HG03039 (cell line): ENCODE measurements at regions not wholly inside any gene's neighbourhood (a gene's known extent, or its start where the extent isn't known, plus 50 kb on each side); places are given as distances from the start of the nearest gene placed in this dataset.

Source experiments
- ATAC-seq: cut with Tn5 transposase; IDR thresholded peaks from one replicate; pipeline ENCODE4 v1.9.1; 2021; ENCODE audit warnings: mild to moderate bottlenecking, moderate library complexity; ENCODE audit not compliant: unreplicated experiment

DNA sequence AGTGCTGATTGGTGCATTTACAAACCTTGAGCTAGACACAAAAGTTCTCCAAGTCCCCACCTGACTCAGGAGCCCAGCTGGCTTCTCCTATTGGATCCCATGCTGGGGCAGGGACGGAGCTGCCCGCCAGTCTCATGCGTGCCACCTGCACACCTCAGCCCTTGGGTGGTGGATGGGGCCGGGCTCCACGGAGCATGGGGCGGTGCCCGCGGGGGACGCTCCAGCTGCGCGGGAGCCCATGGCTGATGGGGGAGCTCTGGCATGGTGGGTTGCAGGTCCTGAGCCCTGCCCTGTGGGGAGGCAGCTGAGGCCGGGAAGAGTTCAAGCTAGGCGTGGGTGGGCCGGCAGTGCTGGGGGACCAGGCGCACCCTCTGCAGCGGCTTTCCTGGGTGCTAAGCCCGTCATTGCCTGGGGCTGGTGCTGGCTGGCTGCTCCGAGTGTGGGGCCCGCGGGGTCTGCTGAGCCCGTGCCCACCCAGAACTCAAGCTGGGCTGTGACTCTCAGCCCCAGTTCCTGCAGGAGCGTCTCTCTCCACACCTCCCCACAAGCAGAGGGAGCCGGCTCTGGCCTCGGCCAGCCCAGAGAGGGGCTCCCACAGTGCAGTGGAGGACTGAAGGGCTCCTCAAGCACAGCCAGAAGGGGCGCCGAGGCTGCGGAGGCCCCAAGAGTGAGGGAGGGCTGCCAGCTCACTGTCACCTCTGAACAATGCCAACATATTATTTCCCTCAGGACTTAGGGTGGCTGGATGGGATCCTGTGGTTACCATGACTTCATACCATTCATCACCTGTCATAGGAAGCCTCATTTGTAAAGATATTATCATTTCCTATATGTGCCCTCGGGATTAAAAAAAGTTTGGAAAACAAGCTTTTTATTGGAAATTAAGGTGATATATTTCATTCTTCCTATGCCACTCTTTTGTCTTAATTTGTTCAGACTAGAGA lies 688.7 kb downstream of the ETS1 start:
- no peak for ATAC-seq

DNA sequence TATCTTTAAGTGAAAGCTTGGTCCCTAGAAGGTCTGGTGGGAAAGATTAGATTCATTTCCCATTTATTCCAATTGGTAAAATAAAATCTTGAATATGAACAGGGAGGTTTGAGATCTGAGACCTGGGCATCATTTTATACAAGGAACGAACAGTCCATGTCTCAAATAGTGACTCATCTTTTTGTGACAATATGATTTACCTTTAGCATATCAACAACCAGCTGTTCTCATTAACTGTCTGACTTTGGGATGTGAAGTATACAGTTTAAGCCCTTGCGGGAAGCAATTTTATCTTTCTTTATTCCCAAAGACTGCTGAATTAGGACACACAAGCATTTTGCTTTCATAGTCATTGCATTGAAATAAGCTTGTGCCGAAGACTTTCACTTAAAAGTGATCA lies 691.6 kb downstream of the ETS1 start:
- ATAC-seq = no peak

DNA sequence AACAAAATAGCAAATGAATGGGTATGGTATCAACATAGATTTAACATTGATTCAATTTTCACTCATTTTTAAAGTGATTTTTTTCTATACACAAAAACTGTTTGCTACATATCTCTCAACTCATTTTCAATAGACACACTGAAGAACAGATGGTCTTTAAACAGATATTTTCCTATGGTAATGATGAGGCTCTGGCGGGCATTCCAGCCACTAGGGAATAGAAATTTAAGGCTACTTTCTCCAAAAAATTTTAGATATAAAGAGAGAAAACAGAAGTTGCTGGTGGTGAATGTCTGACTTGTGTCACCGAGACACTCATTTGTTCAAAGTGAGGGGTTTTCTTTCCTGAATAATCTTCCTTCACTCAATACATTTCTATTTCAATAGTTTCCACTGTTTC lies 693.0 kb downstream of the ETS1 start:
- no peak for ATAC-seq

DNA sequence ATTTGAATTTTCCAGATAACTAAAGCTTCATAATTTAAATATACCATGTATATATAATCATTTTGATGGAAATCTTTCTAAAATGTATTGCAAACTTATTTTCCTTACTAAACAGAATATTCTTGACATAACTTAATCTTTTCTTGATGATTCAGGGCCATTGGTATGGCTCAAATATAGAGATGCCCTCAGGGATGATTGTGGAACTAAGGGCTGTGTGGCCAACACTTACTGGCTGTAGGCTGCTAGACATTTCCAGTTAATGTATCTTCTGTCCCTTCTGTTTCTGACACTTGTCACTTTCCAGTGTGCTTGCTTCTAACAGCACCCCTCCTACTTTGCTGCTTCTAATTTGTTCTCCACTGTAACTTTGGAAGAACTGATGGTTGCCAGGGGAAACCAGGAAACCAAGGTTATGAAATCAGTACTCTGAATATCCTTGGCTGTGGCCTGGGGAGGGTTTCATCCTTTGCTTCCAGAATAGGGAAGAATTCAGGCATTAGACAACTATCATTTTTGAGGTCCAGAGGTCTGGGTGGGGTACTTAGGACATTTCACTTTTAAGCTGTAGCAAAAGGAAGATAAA lies 697.2 kb downstream of the ETS1 start:
- ATAC-seq = no peak

DNA sequence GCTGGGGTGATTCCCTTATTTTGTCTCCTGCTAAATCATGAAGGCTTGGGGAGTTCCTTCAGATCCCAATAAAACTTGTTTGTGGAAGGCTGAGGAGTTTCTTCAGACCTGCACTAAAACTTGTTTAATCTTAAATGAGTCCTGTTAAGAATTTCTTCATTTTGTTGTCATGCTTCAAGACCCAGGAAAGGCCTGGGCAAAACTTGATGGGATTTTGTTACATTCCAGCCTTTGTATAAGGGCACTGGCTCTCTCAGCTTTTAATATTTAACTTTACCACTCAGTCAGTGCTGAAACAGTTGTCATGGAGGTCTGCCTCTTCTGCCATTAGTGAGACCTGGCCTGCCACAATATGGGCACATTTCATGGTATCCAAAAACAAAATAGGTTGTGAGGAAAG lies 699.0 kb downstream of the ETS1 start:
- ATAC-seq = no peak

DNA sequence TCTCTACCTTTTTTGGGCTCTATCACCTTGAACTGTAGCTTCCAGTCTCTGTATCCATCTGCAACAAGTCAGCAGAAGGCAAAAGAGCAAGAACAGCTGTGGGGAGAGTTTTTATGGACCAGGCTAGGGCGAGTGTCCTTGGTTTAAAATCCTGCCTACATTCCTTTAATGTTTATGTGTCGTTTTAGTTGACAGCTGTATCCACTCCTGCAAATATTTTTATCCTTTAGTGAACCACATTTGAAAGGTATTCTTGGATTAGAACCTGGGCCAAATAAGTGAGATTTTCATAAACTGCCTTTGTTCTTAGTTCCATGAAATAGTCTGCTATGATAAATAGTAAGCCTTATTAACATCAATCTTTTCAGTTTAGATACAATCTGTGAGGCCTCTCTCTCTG lies 712.2 kb downstream of the ETS1 start:
- ATAC-seq = no peak

DNA sequence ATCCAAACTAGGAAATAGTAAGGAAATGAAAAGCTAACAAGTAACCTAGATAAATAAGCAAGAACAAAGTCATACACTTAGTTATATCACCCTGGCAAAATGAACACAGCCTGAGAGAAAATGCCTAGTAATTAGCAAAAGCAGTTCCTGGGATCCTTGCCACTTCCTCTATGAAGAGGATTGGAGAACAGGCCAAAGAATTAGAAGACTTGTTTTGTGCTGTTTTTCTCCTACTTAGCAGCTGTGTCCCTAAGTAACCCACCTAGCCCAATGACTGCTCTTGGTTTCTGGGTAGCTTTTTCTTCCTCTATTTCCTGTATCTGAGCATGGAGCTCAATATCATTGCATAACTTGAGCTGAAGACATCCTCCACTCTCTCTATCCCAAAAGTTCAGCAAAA lies 713.9 kb downstream of the ETS1 start:
- no peak for ATAC-seq

DNA sequence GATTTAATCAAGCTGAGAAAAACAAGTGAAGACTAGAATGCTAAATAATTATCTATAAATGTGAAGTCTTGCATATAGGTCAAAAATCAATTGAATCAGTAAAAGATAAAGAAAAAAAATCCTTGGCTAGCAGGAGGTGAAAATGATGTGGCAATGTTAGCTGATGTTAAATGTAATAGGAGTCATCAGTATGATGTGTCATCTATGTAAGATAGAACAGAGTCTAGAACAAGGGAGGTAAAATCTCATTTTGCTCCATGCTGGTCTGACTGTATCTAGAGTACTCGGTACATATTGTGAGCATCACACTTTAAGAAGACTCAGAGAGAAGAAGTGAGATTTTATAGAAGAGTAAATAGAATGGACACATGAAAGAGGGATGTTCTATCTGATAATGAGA lies 721.2 kb downstream of the ETS1 start:
- no peak for ATAC-seq

DNA sequence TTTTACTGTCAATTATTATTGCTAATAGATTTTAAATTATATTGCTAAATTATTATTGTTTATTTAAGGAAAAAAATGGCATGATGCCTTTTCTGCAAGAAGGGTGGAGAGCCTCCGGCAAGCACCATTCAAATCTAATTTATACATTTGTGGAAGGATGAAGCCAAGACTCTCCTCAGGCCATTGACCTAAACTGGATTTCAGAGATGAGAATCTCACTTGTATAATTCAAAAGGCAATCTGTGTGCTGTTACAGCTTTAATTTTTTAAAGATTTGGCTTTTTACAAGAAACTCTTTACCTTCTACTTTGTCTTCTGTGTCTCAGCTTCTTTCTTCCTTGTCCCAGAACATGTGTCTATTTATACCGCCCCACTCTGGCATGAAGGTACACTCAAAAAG lies 722.5 kb downstream of the ETS1 start:
- ATAC-seq = no peak

DNA sequence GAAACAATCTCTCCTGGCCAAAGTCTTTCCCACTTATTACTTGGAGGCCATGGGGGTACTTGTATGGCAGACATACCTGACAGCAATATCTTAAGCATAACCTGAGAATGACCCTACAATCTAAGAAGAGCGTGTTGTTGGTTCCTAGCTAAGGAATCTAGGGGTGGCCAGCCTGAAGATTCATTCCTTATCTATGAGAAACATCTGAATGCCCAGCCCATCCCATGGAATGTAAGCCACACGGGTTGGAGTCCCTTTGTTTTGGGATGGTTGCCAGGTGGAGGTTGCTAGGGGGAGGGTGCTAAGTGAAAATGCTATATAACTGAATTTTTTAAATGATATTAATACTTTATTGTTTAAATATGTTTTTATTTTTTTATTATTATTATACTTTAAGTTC lies 725.0 kb downstream of the ETS1 start:
- ATAC-seq = no peak

DNA sequence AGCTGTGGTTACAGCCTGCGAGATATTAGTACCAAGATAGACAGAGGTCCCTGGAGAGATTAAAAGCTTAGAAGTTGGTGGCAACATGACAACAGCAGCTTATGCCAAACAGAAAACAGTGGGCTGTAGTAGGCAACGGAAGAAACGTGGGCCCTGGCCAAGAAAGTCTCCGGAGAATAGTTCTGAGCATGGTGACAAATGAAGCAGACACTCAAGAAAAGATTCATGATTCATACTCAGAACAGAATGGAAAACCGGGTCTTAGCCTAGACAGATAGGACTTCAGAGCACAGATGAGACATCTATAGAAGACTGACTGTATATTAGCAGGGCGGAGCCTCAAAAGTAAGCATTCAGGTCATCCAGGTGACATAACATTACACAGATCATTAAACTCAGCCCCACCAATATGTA lies 727.4 kb downstream of the ETS1 start:
- ATAC-seq = no peak

DNA sequence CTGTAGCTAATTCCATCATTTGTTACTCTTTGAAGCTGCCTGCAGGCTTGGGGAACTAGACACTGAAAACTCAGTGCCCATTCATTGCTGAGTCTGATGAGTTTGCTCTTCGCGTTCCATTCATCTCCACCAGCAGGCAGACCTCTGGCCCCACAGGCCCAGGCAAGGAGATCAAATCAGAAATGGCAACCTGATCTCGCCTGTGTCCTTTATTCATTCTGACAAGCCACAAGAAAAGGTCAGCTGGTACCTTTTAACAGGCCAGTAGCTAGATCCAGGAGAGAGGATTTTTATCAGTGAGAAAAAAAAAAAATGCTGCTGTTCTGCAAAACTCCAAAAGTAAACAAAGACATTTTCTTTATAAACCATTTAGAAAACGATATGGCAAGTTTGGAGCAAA lies 742.5 kb downstream of the ETS1 start:
- ATAC-seq = no peak

DNA sequence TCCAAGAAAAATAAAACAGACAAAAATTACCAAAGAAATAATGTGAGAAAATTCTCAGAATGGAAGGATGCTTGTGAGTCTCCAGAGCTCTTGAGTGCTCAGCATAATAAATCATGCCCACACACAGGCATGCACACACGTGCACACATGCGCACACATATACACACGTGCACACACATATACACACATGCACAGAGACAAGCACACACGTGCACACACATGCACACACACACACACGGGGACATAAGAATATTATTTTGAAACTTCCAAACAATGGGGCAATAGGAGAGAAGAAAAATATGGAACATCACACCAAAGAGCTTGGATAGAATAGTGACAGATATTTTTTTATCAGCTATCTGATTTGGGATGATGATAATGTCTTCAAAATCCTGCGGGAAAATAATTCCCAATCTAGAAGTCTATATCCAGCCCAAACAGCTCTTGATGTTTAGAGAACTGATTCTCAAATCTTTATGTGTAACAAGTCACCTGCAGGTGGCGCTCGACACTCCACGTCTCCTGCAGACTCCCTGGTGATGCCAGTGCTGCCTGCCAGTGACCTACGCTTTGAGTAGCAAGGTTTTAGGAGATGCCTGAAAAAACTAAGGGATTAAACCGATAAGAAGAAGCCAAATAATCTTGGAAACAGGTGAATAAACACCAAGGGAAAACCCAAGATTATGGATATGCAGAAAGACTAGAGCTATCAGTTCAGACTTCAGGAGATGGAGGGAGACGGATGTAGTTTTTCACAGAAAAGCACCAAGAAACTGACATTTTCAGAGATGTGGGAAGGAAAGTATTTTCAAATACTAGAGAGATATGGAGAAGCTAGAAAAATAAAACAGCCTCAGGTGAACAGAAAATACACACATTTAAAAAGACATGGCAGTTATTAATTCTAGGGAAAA lies 743.6 kb downstream of the ETS1 start:
- ATAC-seq = peak; percentile 61

DNA sequence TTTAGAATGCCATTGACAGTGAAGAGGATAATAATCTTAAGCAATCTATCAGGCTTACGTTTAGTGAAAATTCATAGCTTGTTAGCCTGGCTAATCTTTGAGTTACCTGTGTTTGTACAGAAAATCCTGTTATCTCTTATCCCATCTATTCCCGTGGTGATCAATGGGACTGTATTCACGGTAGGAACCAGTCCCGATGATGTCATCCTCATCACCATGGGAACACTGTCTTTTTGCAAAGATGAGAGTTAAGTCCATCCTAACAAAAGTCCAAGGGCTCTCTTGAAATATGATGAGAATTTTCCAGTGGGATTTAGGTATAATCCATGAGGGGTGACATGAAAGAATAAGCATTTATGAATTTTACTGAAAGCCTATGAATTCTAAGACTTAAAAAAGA lies 762.2 kb downstream of the ETS1 start:
- ATAC-seq = no peak

DNA sequence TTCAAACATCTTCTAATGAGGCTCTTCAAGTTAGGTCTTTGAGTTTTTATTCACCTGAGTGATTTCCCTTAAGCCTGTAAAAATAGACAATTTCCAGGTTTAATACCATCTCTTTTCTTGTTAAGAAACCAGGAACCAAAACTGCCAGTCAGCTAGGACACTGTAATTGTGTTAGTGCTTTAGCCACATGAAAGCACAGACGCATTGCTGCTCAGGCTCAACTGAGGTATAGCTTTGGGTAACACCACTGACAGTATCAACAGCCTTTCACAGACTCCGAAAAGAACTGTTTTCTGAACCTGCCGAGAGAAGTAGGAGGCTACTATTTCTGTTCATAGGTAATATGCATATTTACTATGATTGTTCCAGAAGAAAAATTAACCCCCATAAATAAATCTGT lies 768.7 kb downstream of the ETS1 start:
- no peak for ATAC-seq

DNA sequence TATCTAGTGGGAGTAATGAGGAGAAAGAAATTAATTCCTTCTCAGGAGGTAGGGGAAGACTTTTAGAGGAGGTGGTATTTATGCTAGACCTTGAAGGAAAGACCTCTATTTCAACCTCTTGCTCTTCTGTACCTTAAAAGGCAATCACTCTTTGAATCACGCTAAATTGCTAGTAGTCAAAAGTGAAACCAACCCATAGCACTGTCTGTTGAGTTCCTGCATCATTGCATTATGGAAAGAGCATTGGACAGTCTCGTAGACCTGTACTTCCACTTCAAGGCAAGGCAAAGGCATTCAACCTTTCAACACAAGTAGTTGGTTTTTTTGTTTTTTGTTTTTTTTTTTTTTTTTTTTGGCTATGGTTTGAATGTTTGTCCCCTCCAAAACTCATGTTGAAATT lies 770.4 kb downstream of the ETS1 start:
- ATAC-seq = no peak

DNA sequence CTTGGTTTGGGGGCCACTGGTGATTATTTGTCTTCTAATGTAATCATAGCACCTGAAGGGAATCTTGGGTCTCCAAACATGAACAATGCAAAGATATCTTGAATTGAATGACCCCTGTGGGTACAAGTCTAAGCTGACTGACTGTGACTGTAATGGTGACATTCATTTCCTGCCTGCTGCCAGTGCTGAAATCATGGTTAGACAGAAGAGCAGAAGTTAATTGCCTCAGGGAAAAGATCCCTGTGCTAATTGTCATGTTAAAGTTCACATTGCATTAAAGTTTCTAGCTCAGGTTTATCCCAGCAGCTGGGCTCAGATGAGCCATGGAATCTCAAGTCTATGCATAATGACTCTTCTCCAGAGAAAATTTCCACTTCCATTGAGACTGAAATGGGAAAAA lies 772.0 kb downstream of the ETS1 start:
- no peak for ATAC-seq

DNA sequence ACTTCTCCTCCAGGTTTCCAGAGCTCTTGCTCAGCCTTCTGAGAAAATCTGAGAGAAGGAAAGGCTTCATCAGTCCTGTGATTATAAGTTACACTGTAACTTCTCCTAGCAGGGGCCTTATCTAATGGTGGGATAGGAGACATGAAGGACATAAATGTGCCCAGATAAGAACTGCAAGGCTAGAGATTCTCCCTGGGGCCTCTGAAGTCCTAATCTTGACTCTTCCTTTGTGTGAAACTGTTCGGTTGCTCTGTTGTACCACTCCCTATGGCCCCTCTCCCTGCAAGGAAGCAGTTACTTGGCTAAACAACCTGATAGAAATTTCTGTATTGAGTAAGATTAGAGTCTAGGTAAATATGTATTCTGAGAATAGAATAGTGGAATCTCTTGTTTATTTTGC lies 780.9 kb downstream of the ETS1 start:
- ATAC-seq = no peak

DNA sequence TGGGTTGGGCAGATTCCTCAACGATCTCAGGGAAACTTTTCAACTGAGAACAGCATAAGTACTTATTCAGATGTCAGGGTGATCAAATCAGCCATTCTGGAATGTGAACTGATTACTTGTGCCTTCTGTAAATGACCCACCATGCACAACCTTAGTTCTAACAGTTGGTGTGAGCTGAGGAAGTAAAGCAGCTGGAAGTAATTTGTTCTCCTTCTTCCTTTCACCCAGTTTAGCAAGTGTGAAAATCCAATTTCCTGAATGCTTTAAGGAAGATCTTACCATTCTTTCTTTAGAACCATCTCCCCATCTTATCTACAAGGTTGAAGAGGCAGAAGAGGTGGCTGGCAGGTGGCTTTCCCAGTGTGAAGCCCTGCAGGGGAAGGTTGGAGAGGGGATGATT lies 781.6 kb downstream of the ETS1 start:
- no peak for ATAC-seq

DNA sequence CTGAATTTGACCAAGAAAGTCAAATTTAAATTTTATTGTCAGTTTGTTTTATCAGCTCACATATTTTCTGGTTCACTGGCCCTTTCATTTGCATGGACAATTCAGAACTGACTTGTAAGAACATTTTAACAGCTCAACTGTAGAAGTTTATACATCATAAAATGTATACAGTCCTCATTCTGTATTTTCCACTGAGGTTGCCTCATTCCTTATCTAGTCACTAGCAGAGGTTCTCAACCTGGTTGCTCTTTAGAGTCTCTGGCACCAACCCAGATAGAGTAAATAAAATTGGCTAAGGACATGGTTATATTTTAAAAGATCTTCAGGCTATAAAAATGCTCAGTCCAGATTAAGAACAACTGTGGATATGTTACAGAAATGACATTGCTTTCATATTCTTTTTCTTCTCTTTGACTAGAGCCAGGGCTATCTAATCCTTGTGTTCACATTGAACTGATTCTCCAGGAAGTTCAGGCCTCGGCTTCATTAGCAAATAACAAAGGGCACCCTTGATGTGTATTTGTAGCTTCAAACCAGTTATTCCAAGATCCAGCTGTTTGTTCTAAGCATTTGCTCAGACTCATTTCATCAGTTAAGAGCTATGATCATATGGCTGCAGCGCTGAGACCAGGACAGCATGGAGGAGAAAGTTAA lies 782.5 kb downstream of the ETS1 start:
- no peak for ATAC-seq

DNA sequence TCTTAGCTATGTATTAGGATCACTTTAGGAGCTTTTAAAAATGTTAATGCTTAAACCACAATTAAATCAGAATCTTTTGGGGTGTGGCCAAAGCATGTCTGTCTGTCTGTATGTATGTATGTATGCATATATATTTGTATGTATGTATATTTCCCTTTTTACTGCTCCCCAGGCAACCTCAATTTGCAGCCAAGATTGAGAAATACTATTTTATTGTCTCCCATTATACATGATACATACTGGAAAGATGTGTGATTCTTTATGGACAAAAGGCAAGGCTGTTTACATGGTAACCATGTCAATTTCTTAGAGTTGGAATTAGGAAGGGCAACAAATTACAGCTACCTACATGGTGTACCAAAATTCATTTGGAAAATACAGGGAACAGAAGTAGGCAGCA lies 783.6 kb downstream of the ETS1 start:
- no peak for ATAC-seq
